GM19438 (cell line): ENCODE measurements at regions not wholly inside any gene's neighbourhood (a gene's known extent, or its start where the extent isn't known, plus 50 kb on each side); places are given as distances from the start of the nearest gene placed in this dataset.
"Not testable (repeated sequence)": the region's sequence is repeated elsewhere in the genome, so short reads cannot be mapped to it uniquely, and the experiment has no call there.

Source experiments
- ATAC-seq: cut with Tn5 transposase; IDR thresholded peaks from one replicate; pipeline ENCODE4 v1.9.1; 2021; ENCODE audit warnings: low read depth; ENCODE audit not compliant: unreplicated experiment

DNA sequence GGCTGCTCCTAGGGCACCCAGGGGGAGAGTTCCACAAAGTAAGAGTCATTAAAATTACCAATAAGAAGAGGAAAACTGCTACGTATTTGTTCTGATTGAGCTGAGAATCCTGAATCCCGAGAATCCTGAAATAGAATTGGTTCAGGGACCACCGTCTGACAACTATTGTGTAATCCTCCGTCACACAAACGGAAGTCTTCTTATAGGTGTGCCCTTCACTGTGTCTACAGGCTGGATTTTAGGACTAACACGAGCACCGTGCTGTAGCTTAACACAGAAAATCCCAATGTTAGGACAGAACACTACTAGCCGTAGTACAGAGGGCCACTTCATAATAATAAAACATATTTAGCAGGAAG is 50.6 kb upstream of the RNF182 start:
- ATAC-seq, result no peak

GRCh38 chr6:13873288-13874190 is 51.2 kb upstream of the RNF182 start:
- peak; percentile 84 for ATAC-seq

GRCh38 chr6:13872681-13873080 is 52.1 kb upstream of the RNF182 start:
- ATAC-seq, result no peak

DNA sequence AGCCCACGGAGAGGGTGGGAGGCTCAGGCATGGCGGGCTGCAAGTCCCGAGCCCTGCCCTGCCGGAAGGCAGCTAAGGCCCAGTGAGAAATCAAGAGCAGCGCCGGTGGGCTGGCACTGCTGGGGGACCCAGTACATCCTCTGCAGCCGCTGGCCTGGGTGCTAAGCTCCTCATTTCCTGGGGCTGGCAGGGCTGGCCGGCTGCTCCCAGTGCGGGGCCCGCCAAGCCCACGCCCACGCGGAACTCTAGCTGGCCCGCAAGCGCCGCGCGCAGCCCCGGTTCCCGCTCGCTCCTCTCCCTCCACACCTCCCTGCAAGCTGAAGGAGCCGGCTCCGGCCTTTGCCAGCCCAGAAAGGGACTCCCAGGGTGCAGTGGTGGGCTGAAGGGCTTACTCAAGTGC is 52.7 kb upstream of the RNF182 start:
- ATAC-seq, result not testable (repeated sequence)

DNA sequence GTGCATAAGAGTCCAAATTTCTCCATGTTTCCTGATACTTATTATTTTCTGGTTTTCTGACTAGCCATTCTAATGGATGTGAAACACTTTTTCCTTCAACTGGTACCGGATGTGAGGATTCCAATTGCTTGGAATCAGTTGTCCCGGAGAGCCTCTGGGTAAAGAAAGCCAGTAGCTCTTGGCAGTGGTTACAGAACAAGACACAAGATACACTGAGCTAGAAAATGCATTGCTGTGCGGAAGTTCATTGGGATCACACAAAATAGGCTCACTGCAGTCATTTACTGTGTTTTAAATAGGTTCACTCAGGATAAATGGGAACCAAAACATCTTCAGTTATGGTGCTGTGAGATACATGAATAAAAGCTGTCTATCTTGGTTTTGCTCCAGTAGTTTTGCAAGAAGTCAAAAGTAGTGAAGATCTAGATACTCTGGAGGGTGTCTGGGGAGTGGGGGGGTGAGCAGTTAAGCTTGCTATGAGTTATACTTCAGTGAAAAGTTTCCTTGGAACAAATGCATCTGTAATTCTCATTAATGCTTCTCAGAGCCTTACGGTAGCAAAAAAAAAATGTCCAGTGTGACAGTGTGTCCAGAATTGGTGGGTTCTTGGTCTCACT is 54.4 kb upstream of the RNF182 start:
- no peak for ATAC-seq

GRCh38 chr6:13868236-13868635 is 53.9 kb upstream of the MCUR1 start:
- no peak for ATAC-seq

DNA sequence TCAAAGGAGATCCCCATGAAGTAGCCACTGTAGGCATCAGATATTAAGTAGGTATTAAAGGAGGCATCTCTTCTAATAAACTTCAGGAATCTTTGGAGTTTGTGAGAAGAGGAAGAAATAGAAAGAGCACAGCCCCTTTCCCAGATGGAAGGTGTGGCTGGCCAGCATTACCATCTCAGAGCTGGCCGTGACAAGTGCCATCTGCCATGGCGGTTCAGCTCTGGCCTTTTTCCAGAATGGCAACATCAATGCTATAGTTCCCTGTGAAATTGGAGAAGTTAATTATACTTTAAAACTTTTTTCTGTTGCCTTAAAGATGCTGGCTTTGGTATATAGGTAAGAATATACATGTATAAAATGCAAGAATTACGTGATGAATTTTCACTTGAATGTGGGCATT is 51.9 kb upstream of the MCUR1 start:
- ATAC-seq, result no peak

- no peak for ATAC-seq
Measured at GRCh38 chr6:13865141-13865540, 50.8 kb upstream of the MCUR1 start.

DNA sequence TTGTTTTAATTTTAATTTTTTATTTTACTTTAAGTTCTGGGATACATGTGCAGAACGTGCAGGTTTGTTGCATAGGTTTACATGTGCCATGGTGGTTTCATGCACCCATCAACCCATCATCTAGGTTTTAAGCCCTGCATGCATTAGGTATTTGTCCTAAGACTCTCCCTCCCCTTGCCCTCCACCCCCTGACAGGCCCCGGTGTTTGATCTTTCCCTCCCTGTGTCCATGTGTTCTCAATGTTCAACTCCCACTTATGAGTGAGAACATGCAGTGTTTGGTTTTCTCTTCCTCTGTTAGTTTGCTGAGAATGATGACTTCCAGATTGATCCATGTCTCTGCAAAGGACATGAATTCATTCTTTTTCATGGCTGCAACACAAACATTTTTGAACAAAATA is 50.3 kb upstream of the MCUR1 start:
- not testable (repeated sequence) for ATAC-seq
